Adrenal gland (tissue), 9 donors: ENCODE measurements at regions not wholly inside any gene's neighbourhood (a gene's known extent, or its start where the extent isn't known, plus 50 kb on each side); places are given as distances from the start of the nearest gene placed in this dataset.

Experiments
- DNase-seq, 7 donors: peaks; one replicate each; pipeline ENCODE4 v3.0.0-alpha.2; 2019 to 2020
- H3K27ac ChIP-seq, 5 donors: fragments of 200-600 bp; sonication (generic) in 4 of 5; 1 replicate in 3 of 5; 2 replicates in 2 of 5; pipeline versions ENCODE4 v1.5.1 to v1.8.0; 2016 to 2020; ENCODE audit warnings: mild to moderate bottlenecking in 1 of 5
- H3K27me3 ChIP-seq: fragments of 200-600 bp; 2 replicates; pipeline ENCODE4 v1.8.0; 2021
- H3K36me3 ChIP-seq, 2 donors: fragments of 200-600 bp; replicated peaks in 1 of 2; 1 replicate in 1 of 2; 2 replicates in 1 of 2; pipeline versions ENCODE4 v1.5.1 to v1.8.0; 2018 to 2022
- H3K4me1 ChIP-seq, 2 donors: fragments of 200-600 bp; replicated peaks in 1 of 2; 1 replicate in 1 of 2; 2 replicates in 1 of 2; pipeline versions ENCODE4 v1.5.1 to v1.8.0; 2018 to 2021
- H3K4me3 ChIP-seq, 4 donors: fragments of 200-600 bp; sonication (generic) in 3 of 4; one replicate each; pipeline ENCODE4 v1.5.1; 2016 to 2018
- H3K9me3 ChIP-seq, 3 donors: fragments of 200-600 bp; sonication (generic) in 1 of 3; replicated peaks in 1 of 3; 1 replicate in 2 of 3; 2 replicates in 1 of 3; pipeline versions ENCODE4 v1.5.1 to v1.8.0; 2016 to 2021
- POLR2A ChIP-seq, 2 donors: fragments of 450-650 bp; IDR thresholded peaks; one replicate each; pipeline ENCODE4 v1.6.1; 2017; ENCODE audit warnings: antibody characterized with exemption in 2 of 2, mild to moderate bottlenecking in 2 of 2, moderate library complexity in 1 of 2
- WGBS, 4 donors: extraction: QIAGEN DNeasy Blood & Tissue Kit in 2 of 4; methylation state at CpG; one replicate each; pipeline versions ENCODE4 v1.1.5 to v1.1.7; 2013 to 2017; 5-methylcytosine and 5-hydroxymethylcytosine counted together
- intact Hi-C, 2 donors: fragments of 100-400 bp; cut with DNase I; formaldehyde crosslinking; loops; one replicate each; pipeline versions ENCODE4 v1.14.1 to v1.15.0; 2022 to 2023
- TF ChIP-seq, protein P1 (sequence below), 6 experiments: fragments of 450-650 bp in 4 of 6; fragments of 200-600 bp in 2 of 6; sonication (generic) in 1 of 6; IDR thresholded peaks; 1 replicate in 5 of 6; 2 replicates in 1 of 6; pipeline versions ENCODE4 v1.5.1 to v1.8.0; 2016 to 2021; ENCODE audit warnings: antibody characterized with exemption in 6 of 6, mild to moderate bottlenecking in 2 of 6, moderate library complexity in 1 of 6
- donor health status: healthy with polysubstance abuse.
- donor health status: Bipolar disorder and iron deficiency.
- donor health status: DM: yes; HTN: yes; CAD: no.
- donor health status: DM: no; HTN: no; CAD: no.
- donor health status: DM: no; HTN: no; CAD: no.

DNA sequence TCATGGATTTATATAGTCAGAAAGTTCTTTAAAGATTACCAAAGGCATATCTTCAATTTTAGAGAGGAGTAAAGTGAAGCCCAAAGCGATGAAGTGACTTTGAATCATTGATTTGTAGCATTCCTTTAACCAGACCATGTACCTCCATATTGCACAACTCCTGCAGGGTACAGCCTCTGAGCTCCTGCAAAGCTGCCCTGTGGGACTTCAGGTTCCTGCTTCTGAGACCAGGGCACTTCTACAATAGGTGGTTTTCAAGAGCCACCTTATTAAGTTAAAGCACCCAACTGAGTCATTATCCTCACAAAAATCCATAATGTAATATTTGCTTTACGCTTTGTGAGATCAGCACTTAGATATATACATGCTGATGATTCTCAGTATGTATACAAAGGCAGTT, 270.7 kb upstream of the RGS17 start:
- Histone ChIP-seq H3K9me3 (no peaks in the 10 kb centered on the region), H3K4me3 (no peak overlapping the region), H3K27me3 (no peaks in the 10 kb centered on the region), H3K27ac (no peak overlapping the region), H3K36me3 (no peaks in the 10 kb centered on the region), H3K4me1 (no peaks in the 10 kb centered on the region)
- no peak for TF ChIP-seq POLR2A (IDR thresholded peaks at IDR 0.05)
- TF ChIP-seq, protein P1, sequence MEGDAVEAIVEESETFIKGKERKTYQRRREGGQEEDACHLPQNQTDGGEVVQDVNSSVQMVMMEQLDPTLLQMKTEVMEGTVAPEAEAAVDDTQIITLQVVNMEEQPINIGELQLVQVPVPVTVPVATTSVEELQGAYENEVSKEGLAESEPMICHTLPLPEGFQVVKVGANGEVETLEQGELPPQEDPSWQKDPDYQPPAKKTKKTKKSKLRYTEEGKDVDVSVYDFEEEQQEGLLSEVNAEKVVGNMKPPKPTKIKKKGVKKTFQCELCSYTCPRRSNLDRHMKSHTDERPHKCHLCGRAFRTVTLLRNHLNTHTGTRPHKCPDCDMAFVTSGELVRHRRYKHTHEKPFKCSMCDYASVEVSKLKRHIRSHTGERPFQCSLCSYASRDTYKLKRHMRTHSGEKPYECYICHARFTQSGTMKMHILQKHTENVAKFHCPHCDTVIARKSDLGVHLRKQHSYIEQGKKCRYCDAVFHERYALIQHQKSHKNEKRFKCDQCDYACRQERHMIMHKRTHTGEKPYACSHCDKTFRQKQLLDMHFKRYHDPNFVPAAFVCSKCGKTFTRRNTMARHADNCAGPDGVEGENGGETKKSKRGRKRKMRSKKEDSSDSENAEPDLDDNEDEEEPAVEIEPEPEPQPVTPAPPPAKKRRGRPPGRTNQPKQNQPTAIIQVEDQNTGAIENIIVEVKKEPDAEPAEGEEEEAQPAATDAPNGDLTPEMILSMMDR (IDR thresholded peaks at IDR 0.05) = no peak
- DNase-seq = no peak
- 69 to 84% (median 76%) methylated on average over 2 of the region's 2 CpGs for WGBS, 4 donors
- intact Hi-C loops = no loop called here

- WGBS, 4 donors = 52 to 58% (median 56%) methylated on average over 4 of the region's 4 CpGs
- Histone ChIP-seq H3K4me1 (no peaks in the 10 kb centered on the region), H3K9me3 (no peaks in the 10 kb centered on the region), H3K4me3 (no peak overlapping the region), H3K36me3 (no peaks in the 10 kb centered on the region), H3K27ac (no peak overlapping the region), H3K27me3 (no peaks in the 10 kb centered on the region)
- intact Hi-C loops = no loop called here
- no peak for TF ChIP-seq POLR2A (IDR thresholded peaks at IDR 0.05)
- TF ChIP-seq, protein P1 (IDR thresholded peaks at IDR 0.05) = no peak
- no peak for DNase-seq
Measured at GRCh38 chr6:153392156-153392555, 261.1 kb upstream of the RGS17 start.

GRCh38 chr6:153373869-153374268, 242.8 kb upstream of the RGS17 start:
- no peaks in the 10 kb centered on the region for H3K9me3 ChIP-seq
- intact Hi-C loops = no loop called here
- TF ChIP-seq POLR2A (IDR thresholded peaks at IDR 0.05) = no peak
- TF ChIP-seq, protein P1 (IDR thresholded peaks at IDR 0.05) = no peak
- no peaks in the 10 kb centered on the region for H3K36me3 ChIP-seq
- H3K4me3 ChIP-seq = no peak overlapping the region
- no peak overlapping the region for H3K27ac ChIP-seq
- WGBS, 4 donors = 69 to 87% (median 72%) methylated on average over 1 of the region's 1 CpG
- H3K27me3 ChIP-seq = no peaks in the 10 kb centered on the region
- DNase-seq = no peak
- no peaks in the 10 kb centered on the region for H3K4me1 ChIP-seq

DNA sequence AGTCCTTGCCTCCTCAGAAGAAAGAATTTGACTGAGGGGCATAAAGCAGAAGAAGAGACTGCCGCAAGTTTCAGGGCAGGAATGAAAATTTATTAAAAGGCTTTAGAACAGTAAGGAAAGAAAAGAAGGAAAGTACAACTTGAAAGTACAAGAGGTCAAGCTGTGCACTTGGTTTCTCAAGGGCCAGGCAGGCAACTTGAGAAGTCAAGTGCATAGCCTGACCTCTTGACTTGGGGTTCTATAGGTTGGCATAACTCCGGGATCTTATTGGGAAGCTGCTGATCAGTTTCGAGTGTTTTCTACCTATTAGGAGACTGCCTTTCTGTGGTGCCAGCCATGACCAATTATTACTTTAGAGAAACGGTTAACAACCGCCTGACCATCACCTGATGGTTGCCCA, 237.0 kb upstream of the RGS17 start:
- H3K4me3 ChIP-seq = no peak overlapping the region
- no peak for DNase-seq
- no peak for TF ChIP-seq POLR2A (IDR thresholded peaks at IDR 0.05)
- TF ChIP-seq, protein P1 (IDR thresholded peaks at IDR 0.05) = no peak
- H3K27me3 ChIP-seq = no peaks in the 10 kb centered on the region
- no peaks in the 10 kb centered on the region for H3K9me3 ChIP-seq
- intact Hi-C loops = no loop called here
- WGBS, 4 donors = 57 to 82% (median 78%) methylated on average over 5 of the region's 5 CpGs
- no peak overlapping the region for H3K27ac ChIP-seq
- no peaks in the 10 kb centered on the region for H3K4me1 ChIP-seq
- H3K36me3 ChIP-seq = no peaks in the 10 kb centered on the region
